ENCODE measurements at regions not wholly inside any gene's neighbourhood (a gene's known extent, or its start where the extent isn't known, plus 50 kb on each side); places are given as distances from the start of the nearest gene placed in this dataset.

DNA sequence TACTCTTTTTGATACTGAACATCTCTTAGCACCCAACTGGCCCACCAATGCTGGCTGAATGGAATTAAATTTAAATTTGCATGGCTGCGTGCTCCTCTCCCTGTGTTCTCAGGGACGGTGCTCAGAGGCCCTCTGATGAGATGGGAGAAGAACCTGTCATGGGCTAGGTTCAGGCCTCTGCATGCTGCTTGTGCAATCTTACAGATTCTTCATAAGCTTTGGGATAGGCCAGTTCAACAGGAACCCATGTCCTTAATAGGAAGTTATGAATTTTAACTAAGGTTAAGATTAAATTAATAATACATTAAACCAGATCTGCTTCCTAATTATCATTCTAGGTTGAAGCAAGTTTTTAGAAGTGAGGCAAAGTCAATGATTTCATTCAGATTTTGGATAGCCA lies 119.7 kb upstream of the LRIG3 start:
- H3K9me3 ChIP-seq (ENCODE audit: control insufficient read depth, low read depth, low read length) = no peaks in the 10 kb centered on the region
- no peak overlapping the region for H3K4ac ChIP-seq (ENCODE audit: low read depth, low read length)
- Mint-ChIP-seq H3K27ac (peak overlapping the region in 2 of 3 experiments; percentile 73 to 92; a peak in 1 of 7 replicates), H3K27me3 (ENCODE audit: low read depth) (no peaks in the 10 kb centered on the region), H3K4me1 (peaks cover 23 to 24% of the 10 kb centered on the region in 2 experiments), H3K9me3 (no peaks in the 10 kb centered on the region), H3K36me3 (ENCODE audit: insufficient read depth in 1 of 3, low read depth in 3 of 3) (no peaks in the 10 kb centered on the region), H3K4me3 (no peak overlapping the region)
- no peak overlapping the region for H2BK5ac ChIP-seq (ENCODE audit: insufficient read length, low read length)
- H4K91ac ChIP-seq (ENCODE audit: insufficient read length, low read depth, low read length) = no peak overlapping the region
- H3K79me2 ChIP-seq (ENCODE audit: insufficient read depth, low read length) = no peaks in the 10 kb centered on the region
- no peak overlapping the region for H2BK120ac ChIP-seq (ENCODE audit: low read depth, low read length, poor library complexity, severe bottlenecking)
- no peak for DNase-seq
- no peak overlapping the region for H3K4me2 ChIP-seq (ENCODE audit: insufficient read depth, insufficient read length, low read length)
- H3K9ac ChIP-seq (ENCODE audit: extremely low read depth, insufficient read length, low read length) = no peak overlapping the region
- H4K20me1 ChIP-seq (ENCODE audit: control insufficient read depth, insufficient read depth, insufficient read length) = no peaks in the 10 kb centered on the region
- TF ChIP-seq, protein P1, sequence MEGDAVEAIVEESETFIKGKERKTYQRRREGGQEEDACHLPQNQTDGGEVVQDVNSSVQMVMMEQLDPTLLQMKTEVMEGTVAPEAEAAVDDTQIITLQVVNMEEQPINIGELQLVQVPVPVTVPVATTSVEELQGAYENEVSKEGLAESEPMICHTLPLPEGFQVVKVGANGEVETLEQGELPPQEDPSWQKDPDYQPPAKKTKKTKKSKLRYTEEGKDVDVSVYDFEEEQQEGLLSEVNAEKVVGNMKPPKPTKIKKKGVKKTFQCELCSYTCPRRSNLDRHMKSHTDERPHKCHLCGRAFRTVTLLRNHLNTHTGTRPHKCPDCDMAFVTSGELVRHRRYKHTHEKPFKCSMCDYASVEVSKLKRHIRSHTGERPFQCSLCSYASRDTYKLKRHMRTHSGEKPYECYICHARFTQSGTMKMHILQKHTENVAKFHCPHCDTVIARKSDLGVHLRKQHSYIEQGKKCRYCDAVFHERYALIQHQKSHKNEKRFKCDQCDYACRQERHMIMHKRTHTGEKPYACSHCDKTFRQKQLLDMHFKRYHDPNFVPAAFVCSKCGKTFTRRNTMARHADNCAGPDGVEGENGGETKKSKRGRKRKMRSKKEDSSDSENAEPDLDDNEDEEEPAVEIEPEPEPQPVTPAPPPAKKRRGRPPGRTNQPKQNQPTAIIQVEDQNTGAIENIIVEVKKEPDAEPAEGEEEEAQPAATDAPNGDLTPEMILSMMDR (conservative IDR thresholded peaks at IDR 0.05) = no peak
- H4K8ac ChIP-seq (replicated peaks; ENCODE audit: insufficient read length, low read depth, low read length) = no peak overlapping the region
- H3K56ac ChIP-seq (ENCODE audit: insufficient read length, low read depth, low read length) = no peak overlapping the region
- no peak overlapping the region for H2BK20ac ChIP-seq (ENCODE audit: low read depth, low read length, poor library complexity, severe bottlenecking)
- H3K14ac ChIP-seq (ENCODE audit: insufficient read depth, low read length) = no peak overlapping the region
- H3T11ph ChIP-seq (ENCODE audit: low read length) = no peak overlapping the region
- no peak overlapping the region for H3K23ac ChIP-seq (ENCODE audit: insufficient read length, low read depth, low read length)
- H3K27ac ChIP-seq (ENCODE audit: insufficient read length, low read depth, low read length) = no peak overlapping the region
- H4K5ac ChIP-seq (ENCODE audit: insufficient read length, low read depth, low read length) = no peak overlapping the region
- H3K18ac ChIP-seq (ENCODE audit: insufficient read length, low read depth, low read length) = no peak overlapping the region
- no peaks in the 10 kb centered on the region for H3K23me2 ChIP-seq (ENCODE audit: insufficient read length, low read depth, low read length, poor library complexity, severe bottlenecking)
- no peaks in the 10 kb centered on the region for H3K79me1 ChIP-seq (ENCODE audit: insufficient read depth, low read depth, low read length, poor library complexity, severe bottlenecking)
- no peaks in the 10 kb centered on the region for H3K27me3 ChIP-seq (ENCODE audit: insufficient read depth, low read length)
- H2AFZ ChIP-seq (ENCODE audit: low read length) = no peak overlapping the region
- no CpG with 5 or more reads among the region's 2 CpGs for WGBS (ENCODE audit: extremely low coverage, insufficient read length, low lambda C conversion rate)
- no peak overlapping the region for H2BK15ac ChIP-seq (ENCODE audit: low read depth, low read length)
- no peak overlapping the region for H2AK5ac ChIP-seq (ENCODE audit: insufficient read length, low read length)
- H3K4me1 ChIP-seq (ENCODE audit: insufficient read depth, low read length) = 0 out of 2 replicates have a peak, but pooled peaks cover 2% of the 10 kb centered on the region
- H2BK12ac ChIP-seq (ENCODE audit: insufficient read length, low read depth, low read length) = no peak overlapping the region
